Thyroid gland (tissue), 4 donors: ENCODE measurements at regions not wholly inside any gene's neighbourhood (a gene's known extent, or its start where the extent isn't known, plus 50 kb on each side); places are given as distances from the start of the nearest gene placed in this dataset.

Experiments
- DNase-seq, 2 donors: peaks; one replicate each; pipeline ENCODE4 v3.0.0-alpha.2; 2019
- H3K27ac ChIP-seq, 3 donors: fragments of 200-600 bp; sonication (generic); 1 replicate in 2 of 3; 2 replicates in 1 of 3; pipeline ENCODE4 v1.5.1; 2016 to 2019; ENCODE audit warnings: mild to moderate bottlenecking in 1 of 3, moderate library complexity in 1 of 3
- H3K27me3 ChIP-seq: fragments of 200-600 bp; sonication (generic); one replicate; pipeline ENCODE4 v1.5.1; 2019
- H3K36me3 ChIP-seq, 2 donors: fragments of 200-600 bp; sonication (generic); one replicate each; pipeline ENCODE4 v1.5.1; 2016 to 2019
- H3K4me1 ChIP-seq, 2 donors: fragments of 200-600 bp; sonication (generic); one replicate each; pipeline ENCODE4 v1.5.1; 2017 to 2019
- H3K4me3 ChIP-seq, 3 donors: fragments of 200-600 bp; sonication (generic); replicated peaks in 1 of 3; 1 replicate in 2 of 3; 2 replicates in 1 of 3; pipeline ENCODE4 v1.5.1; 2016; ENCODE audit warnings: mild to moderate bottlenecking in 1 of 3
- H3K9me3 ChIP-seq: fragments of 200-600 bp; sonication (generic); one replicate; pipeline ENCODE4 v1.5.1; 2017
- CTCF ChIP-seq, 6 experiments: fragments of 200-600 bp in 3 of 6; fragments of 450-650 bp in 3 of 6; sonication (generic) in 3 of 6; IDR thresholded peaks; one replicate each; pipeline ENCODE4 v1.5.1; 2016 to 2019; ENCODE audit warnings: antibody characterized with exemption in 6 of 6, mild to moderate bottlenecking in 2 of 6, inconsistent platforms in 1 of 6, moderate library complexity in 1 of 6
- POLR2A ChIP-seq, 2 donors: fragments of 450-650 bp; IDR thresholded peaks; one replicate each; pipeline ENCODE4 v1.6.1; 2017; ENCODE audit warnings: antibody characterized with exemption in 2 of 2, mild to moderate bottlenecking in 2 of 2, moderate library complexity in 1 of 2
- whole genome bisulfite sequencing, 2 donors: methylation state at CpG; one replicate each; pipeline ENCODE4 v1.1.5; 2017; 5-methylcytosine and 5-hydroxymethylcytosine counted together
- intact Hi-C: fragments of 100-400 bp; cut with DNase I; formaldehyde crosslinking; loops from one replicate; pipeline ENCODE4 v1.15.1; 2023

GRCh38 chr9:135240222-135240621, 152.8 kb downstream of the OLFM1 start:
- intact Hi-C loops: no loop called here
- WGBS, 2 donors: 80 to 94% methylated on average over 6 of the region's 6 CpGs
- DNase-seq: no peak

GRCh38 chr9:135240871-135241311, 153.4 kb downstream of the OLFM1 start:
- DNase-seq: no peak
- Histone ChIP-seq H3K4me3 (no peak overlapping the region), H3K27ac (no peak overlapping the region), H3K9me3 (no peaks in the 10 kb centered on the region), H3K36me3 (no peaks in the 10 kb centered on the region), H3K27me3 (no peaks in the 10 kb centered on the region), H3K4me1 (no peaks in the 10 kb centered on the region)
- no peak for TF ChIP-seq CTCF (IDR thresholded peaks at IDR 0.05)
- TF ChIP-seq POLR2A (IDR thresholded peaks at IDR 0.05): no peak
- intact Hi-C loops: no loop called here
- WGBS, 2 donors: 93% methylated on average over 11 of the region's 11 CpGs

More at GRCh38 chr9:135240222-135240621, 152.8 kb downstream of the OLFM1 start:
- H3K4me3 ChIP-seq: no peak overlapping the region
- no peaks in the 10 kb centered on the region for H3K4me1 ChIP-seq
- H3K9me3 ChIP-seq: no peaks in the 10 kb centered on the region
- no peaks in the 10 kb centered on the region for H3K36me3 ChIP-seq
- H3K27me3 ChIP-seq: no peaks in the 10 kb centered on the region
- H3K27ac ChIP-seq: no peak overlapping the region
- TF ChIP-seq POLR2A (IDR thresholded peaks at IDR 0.05): no peak
- TF ChIP-seq CTCF (IDR thresholded peaks at IDR 0.05): no peak

GRCh38 chr9:135241381-135242048, 154.0 kb downstream of the OLFM1 start:
- no peaks in the 10 kb centered on the region for H3K27me3 ChIP-seq
- no peaks in the 10 kb centered on the region for H3K4me1 ChIP-seq
- TF ChIP-seq POLR2A (IDR thresholded peaks at IDR 0.05) (no peak), CTCF (IDR thresholded peaks at IDR 0.05) (no peak)
- no peaks in the 10 kb centered on the region for H3K9me3 ChIP-seq
- no peak for DNase-seq
- WGBS, 2 donors: 73 to 76% methylated on average over 17 to 19 of the region's 19 CpGs
- intact Hi-C loops: no loop called here
- no peak overlapping the region for H3K27ac ChIP-seq
- no peak overlapping the region for H3K4me3 ChIP-seq
- H3K36me3 ChIP-seq: no peaks in the 10 kb centered on the region

- H3K27me3 ChIP-seq: no peaks in the 10 kb centered on the region
- WGBS, 2 donors: 76 to 77% methylated on average over 9 of the region's 9 CpGs
- H3K27ac ChIP-seq: no peak overlapping the region
- intact Hi-C loops: no loop called here
- H3K4me3 ChIP-seq: no peak overlapping the region
- H3K36me3 ChIP-seq: no peaks in the 10 kb centered on the region
- H3K4me1 ChIP-seq: no peaks in the 10 kb centered on the region
- H3K9me3 ChIP-seq: no peaks in the 10 kb centered on the region
- no peak for TF ChIP-seq POLR2A (IDR thresholded peaks at IDR 0.05)
- no peak for TF ChIP-seq CTCF (IDR thresholded peaks at IDR 0.05)
- DNase-seq: no peak
Measured at GRCh38 chr9:135242049-135242396, 154.6 kb downstream of the OLFM1 start.

GRCh38 chr9:135242406-135242805, 154.9 kb downstream of the OLFM1 start:
- H3K4me3 ChIP-seq: no peak overlapping the region
- H3K9me3 ChIP-seq: no peaks in the 10 kb centered on the region
- no peak overlapping the region for H3K27ac ChIP-seq
- TF ChIP-seq POLR2A (IDR thresholded peaks at IDR 0.05): no peak
- DNase-seq: no peak
- no peaks in the 10 kb centered on the region for H3K36me3 ChIP-seq
- intact Hi-C loops: no loop called here
- WGBS, 2 donors: 76 to 77% methylated on average over 9 to 11 of the region's 11 CpGs
- no peaks in the 10 kb centered on the region for H3K27me3 ChIP-seq
- H3K4me1 ChIP-seq: no peaks in the 10 kb centered on the region
